HG02759 (cell line): ENCODE measurements at regions not wholly inside any gene's neighbourhood (a gene's known extent, or its start where the extent isn't known, plus 50 kb on each side); places are given as distances from the start of the nearest gene placed in this dataset.

Experiments used
- ATAC-seq: cut with Tn5 transposase; IDR thresholded peaks from one replicate; pipeline ENCODE4 v1.9.1; 2021; ENCODE audit warnings: mild to moderate bottlenecking, moderate library complexity; ENCODE audit not compliant: unreplicated experiment

DNA sequence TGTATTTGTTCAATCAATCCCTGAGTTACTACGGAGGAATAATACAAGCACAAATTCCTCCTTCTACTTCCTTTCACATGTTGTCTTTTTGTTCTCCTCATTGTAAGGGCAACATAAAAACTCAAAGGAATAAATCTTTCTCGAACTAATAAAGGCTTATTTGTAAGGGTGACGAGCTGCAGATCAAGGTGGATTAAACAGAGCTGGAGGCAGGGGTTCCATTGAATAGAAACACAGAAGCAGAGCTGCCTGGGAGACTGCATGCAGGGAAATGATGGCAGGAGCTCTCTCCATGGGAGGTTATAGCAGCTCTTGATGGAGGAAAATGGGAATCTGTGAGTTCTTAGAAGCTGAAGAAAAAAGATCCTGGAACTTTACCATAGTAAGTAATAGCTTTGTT, 160.2 kb downstream of the CYYR1 start:
- no peak for ATAC-seq

DNA sequence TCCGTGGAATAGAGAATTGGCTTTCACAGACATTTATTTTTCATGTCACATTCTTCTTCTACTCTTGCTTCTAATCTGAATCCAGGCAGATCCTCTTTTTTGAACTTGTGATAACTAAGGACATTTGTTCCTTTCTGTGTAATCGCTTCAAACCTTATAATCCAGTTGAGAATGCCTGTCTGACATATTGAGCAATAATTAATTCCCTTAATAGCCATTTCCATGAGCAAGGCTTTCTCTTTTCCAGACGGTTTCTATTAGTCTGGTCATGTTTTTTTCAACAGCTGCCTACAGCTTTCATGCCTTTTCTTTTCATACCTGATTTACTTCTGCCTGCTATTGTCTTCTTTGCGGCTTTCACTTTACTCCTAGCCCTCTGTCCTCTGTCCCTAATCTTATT, 163.4 kb downstream of the CYYR1 start:
- ATAC-seq, result no peak

DNA sequence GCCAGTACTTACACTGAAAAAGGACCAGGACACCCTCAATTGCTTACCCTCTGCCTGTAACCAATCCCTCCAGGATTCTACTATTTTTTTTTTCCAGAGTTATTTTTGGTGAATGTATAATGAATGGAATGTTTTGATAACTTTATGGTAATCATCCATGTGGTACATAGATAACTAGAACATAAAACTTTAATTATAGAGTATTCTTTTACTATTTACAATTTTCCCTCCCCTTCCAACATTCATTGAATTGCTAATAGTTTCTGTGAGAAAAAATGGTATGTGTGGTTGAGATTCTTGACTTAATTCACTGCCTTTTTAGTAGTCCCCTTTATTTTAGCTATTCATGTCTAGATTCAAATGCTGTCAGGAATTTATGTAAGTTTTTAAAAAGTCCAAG, 164.6 kb downstream of the CYYR1 start:
- no peak for ATAC-seq

DNA sequence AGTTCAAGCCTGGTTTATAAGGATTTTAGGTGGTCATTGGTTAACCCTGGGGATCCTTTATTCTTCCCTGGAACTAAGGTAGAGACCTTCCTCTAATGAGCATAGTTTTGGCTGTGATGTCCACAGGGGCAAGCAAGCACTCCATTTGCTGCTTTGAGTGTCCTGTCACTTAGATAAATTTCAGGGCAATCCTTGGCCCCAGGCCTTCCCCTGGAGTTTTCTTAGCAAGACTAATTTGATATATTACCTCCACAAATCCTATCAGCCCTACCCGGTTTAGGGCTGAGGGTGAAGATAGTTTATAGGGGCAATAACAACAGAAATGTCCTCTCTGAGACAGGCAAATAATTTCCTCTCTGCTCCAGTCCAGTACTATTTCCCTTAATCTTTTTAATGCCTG, 166.6 kb downstream of the CYYR1 start:
- no peak for ATAC-seq

DNA sequence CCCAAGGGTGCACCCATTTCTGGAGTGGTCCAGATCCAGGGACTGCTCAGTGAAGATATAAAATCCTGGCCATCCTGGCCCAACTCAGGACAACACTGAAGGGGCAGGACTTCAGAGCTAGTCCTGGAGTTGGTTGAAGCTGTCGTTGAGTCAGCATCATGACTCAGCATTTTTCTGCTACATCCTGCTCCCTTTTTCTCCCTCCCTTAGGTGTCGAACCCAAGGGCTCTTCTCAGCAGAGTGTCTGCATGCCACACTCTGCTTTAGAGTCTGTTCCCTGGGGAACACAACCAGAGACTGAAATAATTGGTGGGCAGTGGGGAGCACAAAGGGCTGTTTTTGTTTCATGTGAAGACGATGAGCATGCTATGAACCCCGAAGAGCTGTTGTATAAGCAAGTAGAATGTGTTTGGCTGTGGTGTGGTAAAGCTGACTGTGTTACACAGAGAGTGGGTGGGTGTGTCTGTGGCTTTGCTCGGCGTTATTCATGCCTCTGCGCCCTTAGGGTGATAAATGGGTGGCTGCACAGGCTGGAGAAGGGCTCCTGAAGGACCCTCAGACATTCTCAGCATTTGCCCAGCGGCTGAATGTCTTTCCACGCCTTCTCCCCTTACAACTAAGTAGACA, 167.2 kb downstream of the CYYR1 start:
- no peak for ATAC-seq

DNA sequence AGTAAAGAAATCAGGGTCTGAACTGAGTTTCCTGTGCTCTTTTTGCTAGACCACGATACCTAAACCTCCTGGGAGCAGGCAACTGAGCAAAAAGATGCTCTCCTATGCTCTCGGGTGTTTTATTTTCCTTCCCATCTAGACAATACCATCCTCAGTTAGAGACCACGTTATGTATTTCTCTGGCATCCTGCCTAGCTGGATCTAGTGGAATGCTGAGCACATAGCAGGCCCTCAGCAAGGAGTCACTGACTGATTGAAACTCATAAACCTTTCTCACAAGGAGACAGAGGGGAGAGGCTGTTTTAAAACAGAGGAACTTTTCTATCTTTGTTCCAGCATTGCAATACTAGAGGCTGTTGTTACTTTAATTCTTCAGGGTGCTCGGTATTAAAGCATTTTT, 168.0 kb downstream of the CYYR1 start:
- no peak for ATAC-seq

DNA sequence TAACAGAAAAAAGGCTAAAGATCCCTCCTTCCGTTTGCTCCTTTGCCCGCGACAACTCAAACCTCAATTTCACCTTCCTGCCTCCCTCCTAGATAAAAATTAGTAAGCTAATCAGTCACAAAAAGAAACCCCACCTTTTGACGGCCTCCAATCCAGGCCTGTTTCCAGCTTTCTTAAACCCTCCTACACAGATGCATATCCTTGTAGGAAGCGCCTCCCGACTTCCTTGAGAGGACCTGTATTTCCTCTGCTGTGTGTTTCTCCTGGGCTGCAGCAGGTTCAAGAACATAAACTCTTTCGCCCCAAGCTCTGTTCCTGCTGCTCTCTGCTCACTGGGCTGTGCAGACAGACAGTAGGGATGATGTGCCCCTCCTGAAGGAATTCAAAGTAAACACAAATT, 168.8 kb downstream of the CYYR1 start:
- ATAC-seq, result no peak

DNA sequence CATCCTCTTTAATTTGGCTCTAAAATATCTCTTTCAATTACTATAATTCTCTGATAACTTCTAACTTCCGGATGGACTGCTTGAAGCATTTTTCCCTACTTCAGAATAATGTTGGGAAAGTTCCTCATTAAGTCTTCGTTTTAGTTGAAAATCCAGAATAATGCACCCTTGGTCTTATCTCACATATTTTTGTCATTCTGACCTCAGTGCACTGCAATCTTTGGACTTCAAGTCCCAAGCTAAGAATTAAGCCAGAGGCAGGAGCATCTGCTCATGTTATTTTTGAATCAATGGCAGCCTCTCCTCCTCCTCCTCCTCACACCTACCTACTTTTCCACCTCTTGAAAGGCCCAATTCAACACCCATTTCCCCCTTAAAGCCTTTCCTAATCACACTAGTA, 169.8 kb downstream of the CYYR1 start:
- no peak for ATAC-seq

DNA sequence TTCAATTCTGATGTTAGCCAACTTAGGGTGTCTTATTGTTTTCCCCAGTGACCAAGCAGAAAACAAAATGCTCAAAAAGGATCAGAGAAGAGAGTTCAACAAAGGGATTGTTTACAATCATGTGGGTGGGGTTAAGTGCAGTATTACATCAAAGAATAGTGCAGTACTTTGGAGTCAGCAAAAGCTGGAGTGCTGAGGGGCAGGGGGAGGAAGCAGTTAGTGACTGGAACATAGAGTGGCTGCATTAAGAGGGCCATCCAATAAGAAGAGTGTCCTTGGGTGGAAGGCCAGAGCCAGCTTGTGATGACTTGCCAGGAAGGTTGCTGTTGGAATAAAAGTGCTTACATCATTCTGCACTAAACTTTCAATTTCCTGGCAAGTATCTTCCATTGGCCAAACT, 175.5 kb downstream of the CYYR1 start:
- ATAC-seq, result no peak

DNA sequence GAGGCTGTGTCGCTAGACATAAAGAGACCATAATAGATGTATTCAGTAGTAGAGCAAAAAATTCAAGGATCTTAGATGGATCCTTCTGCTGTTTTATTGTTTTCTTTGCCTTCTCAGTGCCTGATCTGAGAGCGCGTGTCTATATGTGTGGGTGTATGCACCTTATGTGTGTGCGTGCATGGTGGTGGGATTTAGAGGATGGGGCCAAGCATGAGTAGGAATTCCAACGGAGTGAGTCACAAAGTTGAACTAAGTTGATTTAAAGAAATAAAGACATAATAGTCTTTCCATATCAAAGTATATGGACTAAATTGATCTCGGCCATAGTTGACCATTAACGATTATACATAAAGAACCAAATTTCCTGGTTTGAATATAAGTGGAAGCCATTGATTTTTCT, 178.7 kb downstream of the CYYR1 start:
- no peak for ATAC-seq

DNA sequence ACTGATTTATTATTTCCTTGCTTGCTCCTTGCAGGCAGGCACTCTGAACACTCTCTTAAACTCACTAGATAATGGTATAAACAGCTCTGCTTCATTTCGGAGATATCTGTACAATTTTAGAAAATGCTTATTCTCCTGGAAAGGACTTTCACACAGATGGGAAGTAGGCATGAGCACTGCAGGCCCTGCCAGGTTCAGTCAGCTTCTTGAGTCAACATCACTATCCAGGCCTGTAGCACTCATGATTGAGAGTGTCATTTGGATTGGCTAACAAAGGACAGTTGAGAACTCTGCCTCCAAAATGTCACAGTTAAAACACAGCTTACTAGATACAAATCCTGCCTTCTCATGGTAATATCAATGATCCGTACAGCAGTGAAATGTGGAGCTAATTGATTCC, 181.9 kb downstream of the CYYR1 start:
- no peak for ATAC-seq

DNA sequence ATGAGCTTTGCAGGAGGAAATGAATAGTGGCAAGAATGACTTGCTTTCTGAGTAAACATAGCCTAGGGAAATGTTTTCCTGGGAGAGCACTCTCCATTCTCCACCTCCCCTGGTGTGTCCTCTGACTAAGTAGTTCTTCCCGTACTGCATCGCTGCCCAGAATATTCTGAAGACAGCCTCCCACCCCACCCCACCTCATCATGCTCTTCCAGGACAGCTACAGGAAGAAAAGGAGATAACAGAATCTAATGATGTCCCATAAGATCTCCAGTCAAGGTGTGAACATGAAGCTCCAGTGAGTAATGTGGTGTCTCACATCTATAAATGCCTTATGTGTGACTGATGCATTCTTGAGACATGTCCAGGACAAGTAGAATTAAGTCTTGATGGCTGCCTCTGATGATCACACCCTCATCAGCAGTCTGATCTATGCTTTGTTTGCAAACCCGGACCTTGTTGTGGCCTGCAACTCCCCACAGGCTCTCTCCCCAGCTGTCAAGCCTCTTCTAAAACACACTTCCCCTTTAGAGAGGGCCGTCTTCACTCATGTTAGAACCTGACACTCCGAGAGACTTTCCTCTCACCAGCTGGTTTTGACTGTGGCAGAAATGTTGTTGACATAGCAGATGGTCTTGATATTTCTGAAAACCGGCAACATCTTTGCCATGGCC, 183.0 kb downstream of the CYYR1 start:
- peak; percentile 69 for ATAC-seq

DNA sequence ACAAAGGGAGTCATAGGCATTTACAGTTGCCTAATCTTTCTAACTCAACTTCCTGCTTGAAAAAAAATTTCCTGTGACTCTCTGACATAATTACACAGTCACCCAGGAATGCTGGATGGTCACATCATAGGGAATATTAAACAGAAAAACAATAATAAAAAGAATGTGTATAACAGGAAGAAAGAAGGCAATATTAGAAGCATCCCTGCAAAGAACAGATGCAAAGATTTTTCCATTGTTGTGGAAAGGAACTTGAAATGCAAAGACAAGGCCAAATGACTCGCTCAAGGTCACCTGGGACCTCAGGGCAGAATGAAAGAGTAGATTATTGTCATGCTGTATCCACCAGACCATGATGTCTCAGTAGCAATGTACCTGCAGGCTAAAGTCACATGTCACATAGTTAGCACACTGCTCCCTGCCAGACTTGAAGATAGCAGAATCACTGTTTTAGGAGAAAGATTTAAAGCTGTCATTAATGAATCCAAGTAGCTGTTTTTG, 184.3 kb downstream of the CYYR1 start:
- no peak for ATAC-seq

DNA sequence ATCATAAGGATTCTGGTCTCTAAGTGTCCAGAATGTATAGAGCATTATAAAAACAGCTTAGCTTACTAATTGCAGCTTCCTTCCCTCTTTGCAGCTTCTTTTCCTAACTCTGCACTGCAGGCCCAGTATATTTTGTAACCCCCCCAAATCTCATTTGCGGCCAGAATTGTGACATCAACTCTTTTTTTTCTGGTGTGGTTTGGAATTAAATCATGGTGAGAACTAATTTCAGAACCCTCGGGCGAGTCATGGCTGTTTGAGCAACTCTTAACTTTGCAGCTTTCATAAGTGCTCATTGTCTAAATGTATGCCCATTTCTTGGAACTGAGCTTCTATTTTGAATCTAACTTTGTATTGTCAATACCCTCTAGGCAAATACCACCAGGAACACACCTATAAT, 187.4 kb downstream of the CYYR1 start:
- ATAC-seq, result no peak

DNA sequence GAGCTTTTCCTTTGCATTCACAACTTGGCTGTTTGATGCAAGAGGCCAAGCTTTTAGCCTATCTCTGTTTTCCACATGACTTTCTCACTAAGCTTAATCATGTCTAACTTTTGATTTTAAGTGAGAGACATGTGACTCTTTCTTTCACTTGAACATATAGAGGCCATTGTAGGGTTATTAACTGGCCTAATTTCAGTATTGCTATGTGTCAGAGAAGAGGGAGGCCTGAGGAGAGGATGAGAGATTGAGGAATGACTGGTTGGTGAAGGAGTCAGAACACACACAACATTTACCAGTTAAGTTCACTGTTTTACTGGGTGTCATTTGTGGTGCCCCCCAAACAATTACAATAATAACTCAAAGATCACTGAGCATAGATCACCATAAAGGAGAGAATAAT, 193.5 kb downstream of the CYYR1 start:
- ATAC-seq, result no peak

DNA sequence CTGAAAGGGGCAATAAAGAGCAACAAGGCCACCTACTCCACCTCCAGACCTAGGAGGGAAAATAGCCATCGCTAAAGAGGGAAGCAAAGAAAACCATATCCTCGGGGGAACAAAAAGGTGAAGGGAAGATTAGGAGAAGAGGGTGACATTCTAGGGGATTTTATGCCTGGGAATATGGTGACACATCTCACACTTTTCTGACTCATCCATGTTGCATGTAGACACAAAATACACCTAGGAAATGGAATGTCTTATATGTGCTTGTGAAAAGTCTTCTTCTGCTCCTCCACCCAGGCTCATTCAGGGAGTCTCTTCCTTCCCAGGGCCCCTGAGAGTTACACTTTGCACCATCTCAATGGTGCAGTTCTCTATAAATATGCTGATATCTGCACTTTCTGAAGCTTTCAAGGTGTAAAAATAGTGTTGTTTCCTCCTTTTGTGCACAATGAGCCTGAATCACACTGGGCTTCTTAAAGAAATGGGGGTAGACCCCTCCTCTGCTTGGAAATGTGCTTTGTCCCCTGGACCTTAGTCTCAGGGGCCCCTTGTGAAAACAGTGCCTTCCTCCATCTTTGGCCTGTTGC, 195.9 kb downstream of the CYYR1 start:
- ATAC-seq, result no peak

DNA sequence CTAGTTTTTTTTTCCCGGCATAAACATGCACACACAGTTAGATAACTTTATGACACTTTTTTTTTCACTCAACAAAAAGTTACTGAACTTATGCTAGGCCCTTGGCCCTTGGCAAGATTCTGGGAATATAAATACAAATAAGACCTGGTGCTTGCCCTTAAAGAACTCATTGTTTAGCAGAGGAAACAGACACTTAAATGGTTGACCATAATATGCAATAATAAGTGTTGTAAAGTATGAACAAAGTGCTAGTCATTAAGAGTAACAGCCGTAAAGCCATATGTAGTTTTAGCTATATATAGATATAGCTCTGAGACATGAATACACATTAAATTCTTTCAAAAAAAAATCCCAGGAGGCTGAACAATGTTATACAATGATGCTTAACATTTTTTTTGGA, 198.3 kb downstream of the CYYR1 start:
- no peak for ATAC-seq

DNA sequence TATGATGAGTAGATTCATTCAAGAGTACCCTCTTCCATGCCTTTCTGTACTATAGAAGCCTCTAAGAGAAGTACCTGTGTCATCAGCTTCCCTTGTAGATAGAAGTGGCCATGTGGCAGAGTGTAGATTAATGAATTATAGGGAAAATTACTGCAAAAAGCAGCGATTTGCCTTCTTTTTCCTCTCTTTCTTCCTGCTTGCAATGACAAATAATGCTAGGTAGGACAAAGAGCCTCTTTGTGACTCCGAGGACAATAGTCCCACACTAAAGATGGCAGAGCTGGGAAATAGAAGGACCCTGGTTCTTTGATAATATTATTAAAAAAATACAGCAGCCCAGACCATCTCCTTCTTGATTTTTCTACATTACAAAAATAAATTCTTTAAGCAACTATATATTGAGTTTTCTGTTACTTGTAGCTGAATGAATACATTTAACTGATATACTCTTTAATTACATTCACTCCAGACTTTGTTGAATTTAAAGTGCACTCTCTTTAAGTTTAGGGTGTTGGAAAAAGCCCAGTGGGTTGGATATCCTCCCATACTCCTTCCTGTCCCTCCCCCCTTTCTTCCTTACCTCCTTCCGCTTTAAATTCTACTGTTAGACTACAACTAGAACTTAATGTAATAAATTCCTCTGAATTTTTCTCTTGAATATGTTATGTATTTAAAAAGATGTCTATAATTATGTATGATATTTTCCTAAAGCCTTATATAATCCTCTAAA, 198.2 kb upstream of the APP start:
- ATAC-seq, result no peak

DNA sequence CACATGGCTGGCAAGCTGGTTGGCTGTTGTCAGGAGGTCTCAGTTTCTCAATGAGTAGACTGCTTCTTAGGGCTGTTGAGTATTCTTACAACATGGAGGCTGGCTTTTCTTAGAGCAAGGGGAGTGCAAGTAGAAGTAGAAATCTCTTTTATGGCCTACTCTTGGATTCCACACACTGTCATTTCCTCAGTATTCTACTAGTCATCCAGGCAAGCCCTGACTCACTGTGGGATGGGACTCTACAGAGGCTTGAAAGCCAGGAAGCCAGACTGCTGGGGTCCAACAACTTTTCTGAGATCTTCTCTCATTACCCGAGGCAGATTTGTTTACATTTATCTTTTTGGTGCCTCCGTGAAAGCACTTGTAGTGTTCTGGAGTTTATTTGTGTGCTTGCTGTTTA, 196.2 kb upstream of the APP start:
- no peak for ATAC-seq

DNA sequence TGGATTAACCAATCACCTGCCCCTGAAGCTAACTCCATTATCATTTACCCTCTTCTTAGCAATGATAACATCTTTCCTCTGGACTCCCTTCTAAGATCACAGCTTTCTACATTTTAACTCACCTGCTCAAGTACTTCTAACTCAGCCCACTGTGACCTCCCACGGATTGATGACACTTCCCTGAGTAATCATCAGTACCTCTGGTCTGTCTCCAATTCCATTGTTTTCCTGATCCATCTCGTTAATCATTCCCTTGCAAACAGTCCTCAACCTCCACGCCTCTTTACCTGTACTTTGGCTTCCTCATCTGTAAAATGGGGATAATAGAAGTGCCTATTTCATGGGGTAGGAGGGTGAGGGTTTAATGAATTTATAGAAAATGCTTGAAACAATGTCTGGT, 195.3 kb upstream of the APP start:
- no peak for ATAC-seq

DNA sequence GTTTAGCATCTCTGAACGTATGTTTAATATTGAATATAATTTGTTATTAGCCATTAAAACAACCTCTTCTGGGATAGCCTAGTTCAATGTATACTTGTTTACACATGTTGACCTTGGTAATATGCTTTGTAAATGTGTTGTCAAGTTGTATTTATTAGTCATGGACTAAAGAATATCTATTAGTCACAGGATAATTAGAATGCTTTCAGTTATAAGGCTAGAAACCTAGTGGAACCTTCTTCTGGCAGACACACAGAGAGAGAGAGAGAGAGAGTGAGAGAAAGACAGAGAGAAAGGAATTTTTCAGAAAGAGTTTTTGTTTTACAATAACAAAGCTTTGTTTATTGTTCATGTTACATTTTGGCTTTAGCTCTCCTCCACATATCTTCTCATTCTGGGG, 181.1 kb upstream of the APP start:
- no peak for ATAC-seq

DNA sequence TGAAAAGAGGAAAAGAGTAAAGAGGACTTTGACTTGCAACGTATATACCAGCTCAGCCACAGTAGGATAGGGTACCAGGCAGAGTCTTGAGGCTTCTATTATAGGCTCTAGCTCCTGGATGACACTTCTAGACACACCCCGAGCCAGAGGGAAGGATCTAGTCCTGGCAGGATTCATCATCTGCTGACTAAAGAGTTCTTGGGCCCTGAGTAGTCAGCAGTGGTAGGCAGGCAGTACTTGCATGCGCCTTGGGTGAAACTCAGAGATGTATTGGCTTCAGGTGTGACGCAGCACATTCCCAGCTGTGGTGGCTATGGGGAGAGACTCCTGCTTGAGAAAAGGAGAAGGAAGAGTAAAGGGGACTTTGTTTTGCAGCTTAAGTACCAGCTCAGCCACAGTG, 162.3 kb upstream of the APP start:
- no peak for ATAC-seq
